ENCODE measurements at regions not wholly inside any gene's neighbourhood (a gene's known extent, or its start where the extent isn't known, plus 50 kb on each side); places are given as distances from the start of the nearest gene placed in this dataset.

- CTCF ChIA-PET = interaction anchor here in 1 of 2 donors (0.6 kb wide), 2 partner anchors 9 to 917 kb away, joined by 3 read pairs; no protein-coding TSS in a partner anchor
- no peaks in the 10 kb centered on the region for H3K27me3 ChIP-seq (replicated peaks in 1 of 2; ENCODE audit: control insufficient read depth in 2 of 2, extremely low read depth in 1 of 2, insufficient read depth in 2 of 2, low read length in 1 of 2)
Measured at GRCh38 chr2:195414537-195415100, 242.4 kb upstream of the SLC39A10 start.

GRCh38 chr2:195413944-195414343, 243.1 kb upstream of the SLC39A10 start:
- Mint-ChIP-seq H3K27ac (no peak overlapping the region), H3K4me3 (no peak overlapping the region), H3K36me3 (no peaks in the 10 kb centered on the region), H3K4me1 (peaks cover 6 to 9% (median 7%) of the 10 kb centered on the region in 3 donors), H3K27me3 (no peaks in the 10 kb centered on the region), H3K9me3 (no peaks in the 10 kb centered on the region)
- H3K4me3 ChIP-seq (ENCODE audit: control insufficient read depth in 1 of 2, extremely low read depth in 1 of 2, low read length in 1 of 2) = no peak overlapping the region
- no peak for DNase-seq
- no peaks in the 10 kb centered on the region for H3K9me3 ChIP-seq
- no peak overlapping the region for H3K27ac ChIP-seq (ENCODE audit: low read length)
- no peaks in the 10 kb centered on the region for H3K4me1 ChIP-seq (ENCODE audit: control insufficient read depth in 1 of 2, extremely low read depth in 1 of 2, insufficient read depth in 2 of 2, low read length in 2 of 2)
- WGBS (ENCODE audit: insufficient coverage) = 80% methylated on average over 2 of the region's 2 CpGs
- no peaks in the 10 kb centered on the region for H3K36me3 ChIP-seq (ENCODE audit: control insufficient read depth in 2 of 2, extremely low read depth in 1 of 2, insufficient read depth in 1 of 2, low read length in 1 of 2)
- ChIA-PET CTCF (interaction anchor here in 1 of 2 donors (0.6 kb wide), 1 partner anchor 918 kb away, joined by 3 read pairs; no protein-coding TSS in a partner anchor), POLR2A (no interaction called here)
- no peak for ATAC-seq (replicated peaks in 1 of 4)
- no peaks in the 10 kb centered on the region for H3K27me3 ChIP-seq (replicated peaks in 1 of 2; ENCODE audit: control insufficient read depth in 2 of 2, extremely low read depth in 1 of 2, insufficient read depth in 2 of 2, low read length in 1 of 2)

More at GRCh38 chr2:195414537-195415100, 242.4 kb upstream of the SLC39A10 start:
- Histone ChIP-seq H3K27ac (ENCODE audit: low read length) (no peak overlapping the region), H3K9me3 (no peaks in the 10 kb centered on the region), H3K4me3 (ENCODE audit: control insufficient read depth in 1 of 2, extremely low read depth in 1 of 2, low read length in 1 of 2) (no peak overlapping the region), H3K4me1 (ENCODE audit: control insufficient read depth in 1 of 2, extremely low read depth in 1 of 2, insufficient read depth in 2 of 2, low read length in 2 of 2) (no peaks in the 10 kb centered on the region), H3K36me3 (ENCODE audit: control insufficient read depth in 2 of 2, extremely low read depth in 1 of 2, insufficient read depth in 1 of 2, low read length in 1 of 2) (no peaks in the 10 kb centered on the region)
- DNase-seq (no peak), ATAC-seq (replicated peaks in 1 of 4) (no peak)
- H3K27me3 Mint-ChIP-seq = no peaks in the 10 kb centered on the region
- POLR2A ChIA-PET = no interaction called here
- no peaks in the 10 kb centered on the region for H3K36me3 Mint-ChIP-seq
- WGBS (ENCODE audit: insufficient coverage) = no CpG with 5 or more reads among the region's 3 CpGs
- peaks cover 6 to 9% (median 7%) of the 10 kb centered on the region in 3 donors for H3K4me1 Mint-ChIP-seq
- no peak overlapping the region for H3K4me3 Mint-ChIP-seq
- H3K27ac Mint-ChIP-seq = no peak overlapping the region
- no peaks in the 10 kb centered on the region for H3K9me3 Mint-ChIP-seq

GRCh38 chr2:195413422-195413821, 243.6 kb upstream of the SLC39A10 start:
- Histone ChIP-seq H3K4me1 (ENCODE audit: control insufficient read depth in 1 of 2, extremely low read depth in 1 of 2, insufficient read depth in 2 of 2, low read length in 2 of 2) (no peaks in the 10 kb centered on the region), H3K27me3 (replicated peaks in 1 of 2; ENCODE audit: control insufficient read depth in 2 of 2, extremely low read depth in 1 of 2, insufficient read depth in 2 of 2, low read length in 1 of 2) (no peaks in the 10 kb centered on the region), H3K36me3 (ENCODE audit: control insufficient read depth in 2 of 2, extremely low read depth in 1 of 2, insufficient read depth in 1 of 2, low read length in 1 of 2) (no peaks in the 10 kb centered on the region), H3K9me3 (no peaks in the 10 kb centered on the region), H3K27ac (ENCODE audit: low read length) (no peak overlapping the region), H3K4me3 (ENCODE audit: control insufficient read depth in 1 of 2, extremely low read depth in 1 of 2, low read length in 1 of 2) (no peak overlapping the region)
- ChIA-PET POLR2A (no interaction called here), CTCF (no interaction called here)
- 67% methylated on average over 3 of the region's 8 CpGs for WGBS (ENCODE audit: insufficient coverage)
- H3K4me1 Mint-ChIP-seq = peaks cover 6 to 9% (median 7%) of the 10 kb centered on the region in 3 donors
- DNase-seq (no peak), ATAC-seq (replicated peaks in 1 of 4) (no peak)
- H3K9me3 Mint-ChIP-seq = no peaks in the 10 kb centered on the region
- no peak overlapping the region for H3K27ac Mint-ChIP-seq
- H3K27me3 Mint-ChIP-seq = no peaks in the 10 kb centered on the region
- no peak overlapping the region for H3K4me3 Mint-ChIP-seq
- no peaks in the 10 kb centered on the region for H3K36me3 Mint-ChIP-seq

DNA sequence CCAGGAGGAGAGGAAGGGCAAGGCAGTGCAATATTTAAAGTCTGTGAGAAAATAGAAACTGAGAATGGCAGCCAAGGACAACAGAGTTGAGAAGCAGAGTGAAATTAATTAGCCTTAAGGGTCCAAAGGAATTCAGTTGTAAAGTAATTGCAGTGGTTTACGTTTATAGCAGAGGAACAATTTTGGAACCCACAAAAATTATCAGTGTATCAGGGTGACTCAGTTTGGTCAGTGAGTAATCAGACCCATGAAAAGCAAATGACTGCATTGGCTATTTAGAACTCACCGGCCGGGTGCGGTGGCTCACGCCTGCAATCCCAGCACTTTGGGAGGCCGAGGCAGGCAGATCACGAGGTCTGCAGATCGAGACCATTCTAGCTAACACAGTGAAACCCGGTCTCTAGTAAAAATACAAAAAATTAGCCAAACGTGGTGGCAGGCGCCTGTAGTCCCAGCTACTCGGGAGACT, 245.8 kb upstream of the SLC39A10 start:
- no peak overlapping the region for H3K27ac Mint-ChIP-seq
- WGBS (ENCODE audit: insufficient coverage) = 90% methylated on average over 10 of the region's 12 CpGs
- no peak for DNase-seq
- H3K27me3 Mint-ChIP-seq = no peaks in the 10 kb centered on the region
- peaks cover 7 to 9% (median 8%) of the 10 kb centered on the region in 3 donors for H3K4me1 Mint-ChIP-seq
- H3K36me3 Mint-ChIP-seq = no peaks in the 10 kb centered on the region
- H3K4me3 ChIP-seq (ENCODE audit: control insufficient read depth in 1 of 2, extremely low read depth in 1 of 2, low read length in 1 of 2) = no peak overlapping the region
- CTCF ChIA-PET = no interaction called here
- H3K36me3 ChIP-seq (ENCODE audit: control insufficient read depth in 2 of 2, extremely low read depth in 1 of 2, insufficient read depth in 1 of 2, low read length in 1 of 2) = no peaks in the 10 kb centered on the region
- no peaks in the 10 kb centered on the region for H3K4me1 ChIP-seq (ENCODE audit: control insufficient read depth in 1 of 2, extremely low read depth in 1 of 2, insufficient read depth in 2 of 2, low read length in 2 of 2)
- no peak overlapping the region for H3K4me3 Mint-ChIP-seq
- H3K9me3 ChIP-seq = no peaks in the 10 kb centered on the region
- H3K9me3 Mint-ChIP-seq = no peaks in the 10 kb centered on the region
- no peaks in the 10 kb centered on the region for H3K27me3 ChIP-seq (replicated peaks in 1 of 2; ENCODE audit: control insufficient read depth in 2 of 2, extremely low read depth in 1 of 2, insufficient read depth in 2 of 2, low read length in 1 of 2)
- ATAC-seq (replicated peaks in 1 of 4) = no peak
- no peak overlapping the region for H3K27ac ChIP-seq (ENCODE audit: low read length)
- POLR2A ChIA-PET = no interaction called here

DNA sequence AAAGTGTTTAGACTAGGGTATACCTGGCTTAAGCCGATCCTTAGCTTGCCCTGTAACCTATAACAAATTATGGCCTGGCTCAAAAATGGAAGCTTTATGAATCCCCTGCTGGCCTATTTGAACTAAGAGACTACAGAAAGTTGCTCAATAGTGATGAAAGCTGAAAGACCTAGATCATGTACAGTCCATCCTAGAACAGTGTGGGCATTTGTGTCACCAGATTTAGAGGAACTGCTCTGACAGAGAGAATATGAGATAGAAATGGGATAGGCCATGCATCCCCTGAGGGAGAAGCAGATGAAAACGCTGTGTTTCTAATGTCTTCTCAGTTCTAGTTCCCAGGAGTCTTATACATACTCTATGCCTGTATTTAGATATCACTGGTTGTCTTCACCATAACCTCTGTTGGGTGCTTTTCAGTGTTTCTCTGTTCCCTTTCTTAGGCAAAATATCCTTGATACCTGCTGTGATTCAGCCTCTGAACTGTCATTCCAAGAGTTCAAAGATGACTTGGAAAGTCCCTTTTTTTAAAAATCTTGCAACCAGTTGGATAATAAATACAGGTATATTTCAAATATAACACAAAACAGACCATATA, 246.9 kb upstream of the SLC39A10 start:
- no peak overlapping the region for H3K27ac ChIP-seq (ENCODE audit: low read length)

GRCh38 chr2:195408811-195409210, 248.2 kb upstream of the SLC39A10 start:
- Histone ChIP-seq H3K9me3 (no peaks in the 10 kb centered on the region), H3K4me1 (ENCODE audit: control insufficient read depth in 1 of 2, extremely low read depth in 1 of 2, insufficient read depth in 2 of 2, low read length in 2 of 2) (no peaks in the 10 kb centered on the region), H3K36me3 (ENCODE audit: control insufficient read depth in 2 of 2, extremely low read depth in 1 of 2, insufficient read depth in 1 of 2, low read length in 1 of 2) (no peaks in the 10 kb centered on the region), H3K27ac (ENCODE audit: low read length) (no peak overlapping the region), H3K27me3 (replicated peaks in 1 of 2; ENCODE audit: control insufficient read depth in 2 of 2, extremely low read depth in 1 of 2, insufficient read depth in 2 of 2, low read length in 1 of 2) (no peaks in the 10 kb centered on the region), H3K4me3 (ENCODE audit: control insufficient read depth in 1 of 2, extremely low read depth in 1 of 2, low read length in 1 of 2) (no peak overlapping the region)
- no peak overlapping the region for H3K27ac Mint-ChIP-seq
- DNase-seq (no peak), ATAC-seq (replicated peaks in 1 of 4) (no peak)
- H3K27me3 Mint-ChIP-seq = no peaks in the 10 kb centered on the region
- POLR2A ChIA-PET = no interaction called here
- no peak overlapping the region for H3K4me3 Mint-ChIP-seq
- WGBS (ENCODE audit: insufficient coverage) = 100% methylated on average over 1 of the region's 1 CpG
- H3K36me3 Mint-ChIP-seq = no peaks in the 10 kb centered on the region
- CTCF ChIA-PET = interaction anchor here in 1 of 2 donors (1.3 kb wide), 1 partner anchor 251 kb away, joined by 3 read pairs; no protein-coding TSS in a partner anchor
- H3K4me1 Mint-ChIP-seq = peaks cover 5 to 12% (median 11%) of the 10 kb centered on the region in 3 donors
- no peaks in the 10 kb centered on the region for H3K9me3 Mint-ChIP-seq

More for the DNA sequence above, 246.9 kb upstream of the SLC39A10 start:
- no peaks in the 10 kb centered on the region for H3K4me1 ChIP-seq (ENCODE audit: control insufficient read depth in 1 of 2, extremely low read depth in 1 of 2, insufficient read depth in 2 of 2, low read length in 2 of 2)
- no peak overlapping the region for H3K4me3 ChIP-seq (ENCODE audit: control insufficient read depth in 1 of 2, extremely low read depth in 1 of 2, low read length in 1 of 2)
- H3K9me3 Mint-ChIP-seq = no peaks in the 10 kb centered on the region
- H3K4me3 Mint-ChIP-seq = no peak overlapping the region
- no peaks in the 10 kb centered on the region for H3K9me3 ChIP-seq
- no peak overlapping the region for H3K27ac Mint-ChIP-seq
- H3K36me3 Mint-ChIP-seq = no peaks in the 10 kb centered on the region
- peaks cover 7 to 9% (median 8%) of the 10 kb centered on the region in 3 donors for H3K4me1 Mint-ChIP-seq
- no peaks in the 10 kb centered on the region for H3K27me3 ChIP-seq (replicated peaks in 1 of 2; ENCODE audit: control insufficient read depth in 2 of 2, extremely low read depth in 1 of 2, insufficient read depth in 2 of 2, low read length in 1 of 2)
- POLR2A ChIA-PET = no interaction called here
- DNase-seq (no peak), ATAC-seq (replicated peaks in 1 of 4) (no peak)
- no CpG with 5 or more reads among the region's 2 CpGs for WGBS (ENCODE audit: insufficient coverage)
- CTCF ChIA-PET = interaction anchor here in 1 of 2 donors (0.6 to 1.3 kb wide), 2 partner anchors 250 to 969 kb away, joined by 3 to 4 read pairs; no protein-coding TSS in a partner anchor
- H3K27me3 Mint-ChIP-seq = no peaks in the 10 kb centered on the region
- no peaks in the 10 kb centered on the region for H3K36me3 ChIP-seq (ENCODE audit: control insufficient read depth in 2 of 2, extremely low read depth in 1 of 2, insufficient read depth in 1 of 2, low read length in 1 of 2)

Data from T-cell (primary cell).